Endothelial cell of umbilical vein (primary cell): ENCODE measurements at regions not wholly inside any gene's neighbourhood (a gene's known extent, or its start where the extent isn't known, plus 50 kb on each side); places are given as distances from the start of the nearest gene placed in this dataset.

Experiments used
- CTCF ChIP-seq, 2 donors: IDR thresholded peaks; 1 replicate in 1 of 2; 2 replicates in 1 of 2; pipeline ENCODE4 v1.5.1; 2011; ENCODE audit warnings: low read length in 2 of 2, mild to moderate bottlenecking in 2 of 2, moderate library complexity in 2 of 2, control low read depth in 1 of 2, inconsistent platforms in 1 of 2, low read depth in 1 of 2; ENCODE audit not compliant: insufficient read depth in 1 of 2; ENCODE audit errors: extremely low read depth in 1 of 2
- EZH2 ChIP-seq: IDR thresholded peaks from 2 replicates; pipeline ENCODE4 v1.6.1; 2012; ENCODE audit warnings: borderline replicate concordance, low read depth, mild to moderate bottlenecking, moderate library complexity, low read length, inconsistent platforms; ENCODE audit not compliant: severe bottlenecking
- POLR2AphosphoS5 ChIP-seq: IDR thresholded peaks from 2 replicates; pipeline ENCODE4 v1.6.1; 2012; ENCODE audit warnings: low read depth, mild to moderate bottlenecking, control low read depth, low read length, moderate library complexity; ENCODE audit not compliant: insufficient read depth

- no peak for TF ChIP-seq POLR2AphosphoS5
- no peak for TF ChIP-seq CTCF (IDR thresholded peaks at IDR 0.05; ENCODE audit: extremely low read depth in 1 of 2, insufficient read depth in 1 of 2, low read depth in 1 of 2, low read length in 2 of 2)
- no peak for TF ChIP-seq EZH2
Measured at GRCh38 chr13:84399320-84400085, 517.2 kb upstream of the SLITRK1 start.
